Ecto neural progenitor cell (in vitro differentiated cells): ENCODE measurements at regions not wholly inside any gene's neighbourhood (a gene's known extent, or its start where the extent isn't known, plus 50 kb on each side); places are given as distances from the start of the nearest gene placed in this dataset.

Experiments used
- DNase-seq: peaks from one replicate; pipeline ENCODE4 v3.0.0-alpha.2; 2018; ENCODE audit warnings: low spot score

DNA sequence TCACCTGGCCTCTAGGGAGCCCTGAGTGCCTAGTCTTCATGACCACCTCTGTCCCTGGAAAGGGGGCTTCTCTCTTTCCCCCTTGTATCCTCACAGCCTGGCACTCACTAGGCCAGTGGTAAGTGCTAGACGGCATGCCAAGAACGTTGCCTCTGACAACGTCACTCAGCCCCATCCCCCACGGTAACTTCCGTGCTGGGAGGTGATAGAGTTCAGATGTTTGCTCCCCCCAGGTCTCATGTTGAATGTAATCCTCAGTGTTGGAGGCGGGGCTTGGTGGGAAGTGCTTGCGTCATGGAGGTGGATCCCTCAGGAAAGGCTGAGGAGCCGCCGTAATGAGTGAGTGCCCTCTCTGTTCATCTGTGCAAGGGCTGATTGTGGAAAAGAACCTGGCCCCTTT, 343.3 kb upstream of the MKI67 start:
- DNase-seq, result no peak

DNA sequence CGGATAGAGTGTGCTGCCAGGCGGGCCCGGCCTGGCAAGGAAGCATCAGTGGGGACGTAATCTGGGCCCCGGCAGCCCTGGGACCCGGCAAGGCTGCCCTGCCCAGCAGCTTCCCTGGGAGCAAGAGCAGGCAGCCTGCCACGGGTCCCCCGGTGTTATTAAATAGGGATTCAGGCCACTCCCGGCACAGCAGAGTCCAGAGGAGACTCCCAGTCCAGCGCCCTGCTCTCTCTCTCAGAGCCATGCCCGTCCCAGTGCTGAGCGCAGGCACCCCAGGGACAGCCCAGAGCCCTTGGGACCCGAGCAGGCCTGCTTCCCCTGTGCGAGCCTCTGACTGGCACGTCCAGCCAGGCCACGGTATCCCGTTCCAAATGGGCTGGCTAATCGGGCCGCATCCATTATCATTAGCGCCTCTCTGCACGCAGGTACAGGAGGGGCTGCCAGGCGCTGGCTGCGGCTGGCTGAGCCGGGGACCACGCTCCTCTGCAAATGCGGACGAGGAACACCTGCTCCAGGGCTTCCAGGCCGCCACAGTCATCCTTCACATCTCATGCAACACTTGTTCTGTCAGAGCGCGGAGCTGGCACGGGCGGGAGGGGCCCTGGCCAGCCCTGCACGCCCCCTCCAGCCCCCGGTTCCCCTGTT, 344.2 kb upstream of the MKI67 start:
- DNase-seq, result no peak

DNA sequence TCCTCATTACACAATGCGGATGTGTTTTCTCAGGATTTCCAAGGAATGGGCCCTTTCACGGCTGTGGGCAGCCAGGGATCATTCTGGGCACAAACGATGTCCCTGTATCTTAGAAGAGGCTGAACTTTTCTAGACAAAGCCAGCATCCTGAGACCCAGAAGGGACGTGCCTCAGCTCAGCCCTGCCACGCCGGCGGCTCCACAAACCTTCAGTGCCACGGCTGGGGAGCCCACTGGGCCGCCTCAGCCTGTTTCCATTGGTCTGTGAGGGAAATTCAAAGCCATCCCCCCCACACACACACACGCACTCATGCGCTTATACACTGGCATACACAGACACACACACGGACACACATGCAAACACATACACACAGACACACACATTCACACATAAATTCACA, 344.9 kb upstream of the MKI67 start:
- no peak for DNase-seq

DNA sequence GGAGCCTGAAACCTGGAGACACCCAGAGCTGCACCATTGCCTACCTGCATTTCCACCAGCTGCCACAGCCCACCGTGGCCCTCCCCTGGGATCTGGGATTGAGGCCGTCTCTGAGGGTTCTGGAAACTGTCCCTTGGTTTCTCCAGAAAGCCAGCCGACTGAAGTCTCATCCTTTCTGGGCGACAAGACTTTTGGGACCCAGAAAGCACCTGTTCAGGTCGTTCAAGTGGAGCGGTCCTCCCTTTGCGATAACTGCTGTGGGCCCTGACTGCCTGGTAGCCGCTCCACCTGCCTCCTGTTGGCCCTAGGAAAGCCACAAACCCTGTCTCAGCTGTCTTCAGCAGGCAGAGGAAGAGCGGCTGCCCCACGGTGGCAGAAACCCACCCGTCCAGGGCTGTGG, 346.0 kb upstream of the MKI67 start:
- no peak for DNase-seq

DNA sequence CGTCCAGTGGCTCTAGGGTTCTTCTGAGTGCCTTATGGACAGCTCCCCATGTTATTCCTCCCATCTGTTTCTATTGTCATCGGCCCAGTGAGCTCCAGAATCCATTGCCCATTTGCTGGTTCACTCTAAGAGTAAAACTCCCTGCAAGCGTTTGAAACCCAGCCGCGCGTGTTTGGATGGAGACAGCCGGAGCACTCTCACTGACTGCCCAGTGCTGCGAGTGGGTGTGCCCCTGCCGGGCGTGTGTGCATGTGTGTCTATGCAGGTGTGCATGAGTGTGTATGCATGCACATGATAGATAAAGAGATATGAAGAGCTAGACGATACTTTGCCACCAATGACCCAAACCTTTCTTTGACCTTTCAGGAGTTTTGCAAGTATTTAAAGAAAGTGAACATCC, 347.2 kb upstream of the MKI67 start:
- DNase-seq, result no peak

- no peak for DNase-seq
These were observed 347.7 kb upstream of the MKI67 start for GRCh38 chr10:128473911-128474310.

DNA sequence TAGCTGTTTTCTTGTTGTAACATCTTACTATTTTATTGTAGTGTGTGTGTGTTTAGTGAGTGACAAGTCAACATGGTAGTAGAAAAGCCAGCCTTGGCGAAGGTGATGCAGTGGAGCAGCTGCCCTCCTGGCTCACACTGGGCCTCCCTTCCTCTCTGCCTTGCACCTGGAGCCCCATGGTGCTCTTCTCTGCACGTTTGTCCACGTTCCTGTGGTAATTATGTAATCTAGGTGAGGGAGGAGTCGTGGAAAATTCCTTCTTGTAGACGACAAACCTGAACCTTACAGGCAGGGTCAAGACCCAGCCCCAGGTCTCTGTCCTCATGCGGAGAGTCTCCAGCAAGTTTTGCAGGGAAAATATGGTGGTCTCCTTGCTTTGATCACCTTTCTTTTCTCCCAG, 348.3 kb upstream of the MKI67 start:
- DNase-seq, result no peak

DNA sequence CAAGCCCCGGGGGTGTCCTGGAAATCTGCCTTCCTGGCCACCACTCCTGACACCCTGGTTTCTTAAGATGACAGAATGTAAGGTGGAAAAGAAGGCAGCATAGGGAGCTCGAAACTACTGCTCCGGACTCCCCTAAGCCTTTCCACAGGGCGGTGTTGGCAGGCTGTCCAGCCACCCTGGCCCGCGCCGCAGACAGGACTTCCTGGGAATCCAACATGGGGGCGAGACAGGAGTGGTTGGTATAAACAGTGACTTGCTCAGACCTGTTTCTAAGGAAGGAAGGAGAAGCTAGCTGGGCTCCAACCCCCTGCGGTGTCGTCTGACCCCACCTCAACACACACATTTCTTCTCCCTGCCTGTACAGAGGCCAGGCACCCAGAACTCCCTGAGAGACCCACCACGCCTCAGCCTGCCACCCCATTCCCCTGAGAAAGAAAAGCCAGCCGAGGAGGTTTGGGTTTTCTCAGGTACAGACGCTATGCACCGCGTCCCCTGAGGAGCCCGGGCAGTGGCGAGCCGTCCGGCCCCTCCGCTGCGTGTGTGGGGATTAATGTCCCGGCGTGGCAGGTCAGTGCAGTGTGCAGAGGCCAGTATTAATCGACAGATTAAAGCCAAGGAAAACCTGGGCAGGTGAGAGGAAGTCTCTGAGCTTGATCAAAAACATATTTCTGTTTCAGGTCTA, 349.6 kb upstream of the MKI67 start:
- DNase-seq, result no peak

DNA sequence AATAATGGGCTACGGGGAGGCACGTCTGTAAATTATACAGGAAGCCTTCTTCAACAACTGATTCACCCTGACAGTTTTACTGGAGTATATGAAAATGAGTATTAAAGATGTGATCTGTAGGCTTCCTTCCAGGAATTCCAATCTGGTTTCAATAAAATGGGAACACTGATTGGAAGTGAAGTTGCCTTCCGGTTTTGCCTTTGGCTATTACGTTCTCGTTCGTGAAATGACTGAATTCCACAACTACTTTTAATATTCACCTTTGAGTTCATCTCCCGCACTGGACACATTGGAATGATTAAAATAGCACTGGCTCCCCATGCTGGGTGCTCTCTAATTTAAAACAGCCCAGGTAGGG, 350.1 kb upstream of the MKI67 start:
- DNase-seq, result no peak

GRCh38 chr10:128476845-128477244, 350.6 kb upstream of the MKI67 start:
- DNase-seq, result no peak

GRCh38 chr10:128480601-128481000, 354.4 kb upstream of the MKI67 start:
- no peak for DNase-seq

GRCh38 chr10:128481152-128481840, 355.1 kb upstream of the MKI67 start:
- DNase-seq, result no peak

- no peak for DNase-seq
These were observed 355.8 kb upstream of the MKI67 start for GRCh38 chr10:128482052-128482451.

- no peak for DNase-seq
These were observed 357.0 kb upstream of the MKI67 start for GRCh38 chr10:128483216-128483615.

GRCh38 chr10:128484041-128484440, 357.8 kb upstream of the MKI67 start:
- DNase-seq, result no peak

GRCh38 chr10:128485701-128486235, 359.5 kb upstream of the MKI67 start:
- DNase-seq, result no peak

DNA sequence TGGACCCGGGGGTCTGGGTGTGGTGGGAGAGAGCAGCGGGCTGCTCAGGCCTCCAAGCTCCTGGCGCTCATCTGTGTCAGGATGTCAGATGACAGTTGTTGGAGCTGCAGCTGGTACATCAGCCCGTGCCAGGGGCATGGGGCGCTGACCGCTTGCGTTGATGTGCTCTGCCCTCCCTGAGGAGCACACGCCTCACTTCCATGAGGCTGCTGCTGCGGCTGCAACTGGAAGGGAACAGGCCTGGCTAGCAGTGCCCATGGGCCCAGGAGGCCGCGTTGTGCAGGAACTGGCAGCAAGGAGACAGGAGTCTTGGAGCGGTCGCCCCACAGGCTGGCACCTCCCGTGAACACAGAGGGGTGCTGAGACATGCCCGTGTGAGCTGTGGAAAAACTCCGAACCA, 361.3 kb upstream of the MKI67 start:
- no peak for DNase-seq

GRCh38 chr10:128489324-128490247, 363.4 kb upstream of the MKI67 start:
- no peak for DNase-seq

- no peak for DNase-seq
These were observed 365.5 kb upstream of the MKI67 start for GRCh38 chr10:128491686-128492085.

- DNase-seq, result no peak
These were observed 367.6 kb upstream of the MKI67 start for GRCh38 chr10:128493811-128494210.

DNA sequence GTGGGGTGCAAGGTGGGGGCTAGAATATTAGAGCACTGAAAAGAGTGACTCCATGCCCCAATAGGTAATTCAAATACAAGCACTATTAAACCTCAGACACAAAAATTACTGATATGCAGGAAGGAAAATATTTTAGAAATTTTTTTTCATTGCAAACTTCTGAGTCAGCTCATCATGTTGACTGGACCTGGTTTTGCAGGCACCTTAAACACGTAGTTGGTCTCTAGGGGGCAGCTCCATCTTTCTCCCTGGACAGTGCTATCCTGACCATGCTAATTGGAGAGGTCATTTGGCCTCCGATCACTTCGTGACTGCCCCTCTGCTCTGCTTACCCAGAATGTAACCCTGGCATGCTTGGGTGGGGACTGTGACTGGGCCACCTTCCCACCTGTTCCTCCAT, 368.4 kb upstream of the MKI67 start:
- no peak for DNase-seq

GRCh38 chr10:128497660-128498377, 371.6 kb upstream of the MKI67 start:
- no peak for DNase-seq
